GM18868 (cell line): ENCODE measurements at regions not wholly inside any gene's neighbourhood (a gene's known extent, or its start where the extent isn't known, plus 50 kb on each side); places are given as distances from the start of the nearest gene placed in this dataset.

Experiments used
- ATAC-seq: cut with Tn5 transposase; IDR thresholded peaks from one replicate; pipeline ENCODE4 v1.9.1; 2021; ENCODE audit warnings: mild to moderate bottlenecking, moderate library complexity; ENCODE audit not compliant: unreplicated experiment

DNA sequence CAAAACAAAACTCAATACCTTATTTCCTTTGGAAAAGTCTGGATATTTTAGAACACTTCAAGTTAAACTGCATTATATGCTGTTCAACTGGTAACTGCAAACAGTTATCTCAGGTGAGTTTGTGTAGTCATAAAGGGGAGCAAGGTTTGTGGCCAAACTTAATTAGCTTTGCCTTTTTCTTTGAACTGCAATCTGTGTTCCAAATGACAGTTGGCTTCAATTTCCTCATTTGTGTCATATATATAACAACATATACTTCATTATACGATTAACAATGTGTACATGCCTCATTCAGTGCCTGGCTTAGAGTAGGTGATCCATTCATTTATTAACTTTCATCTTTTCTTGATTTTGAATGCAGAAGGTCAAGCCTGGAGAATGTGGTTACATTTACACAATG is 55.8 kb downstream of the KCNE4 start:
- ATAC-seq, result no peak

DNA sequence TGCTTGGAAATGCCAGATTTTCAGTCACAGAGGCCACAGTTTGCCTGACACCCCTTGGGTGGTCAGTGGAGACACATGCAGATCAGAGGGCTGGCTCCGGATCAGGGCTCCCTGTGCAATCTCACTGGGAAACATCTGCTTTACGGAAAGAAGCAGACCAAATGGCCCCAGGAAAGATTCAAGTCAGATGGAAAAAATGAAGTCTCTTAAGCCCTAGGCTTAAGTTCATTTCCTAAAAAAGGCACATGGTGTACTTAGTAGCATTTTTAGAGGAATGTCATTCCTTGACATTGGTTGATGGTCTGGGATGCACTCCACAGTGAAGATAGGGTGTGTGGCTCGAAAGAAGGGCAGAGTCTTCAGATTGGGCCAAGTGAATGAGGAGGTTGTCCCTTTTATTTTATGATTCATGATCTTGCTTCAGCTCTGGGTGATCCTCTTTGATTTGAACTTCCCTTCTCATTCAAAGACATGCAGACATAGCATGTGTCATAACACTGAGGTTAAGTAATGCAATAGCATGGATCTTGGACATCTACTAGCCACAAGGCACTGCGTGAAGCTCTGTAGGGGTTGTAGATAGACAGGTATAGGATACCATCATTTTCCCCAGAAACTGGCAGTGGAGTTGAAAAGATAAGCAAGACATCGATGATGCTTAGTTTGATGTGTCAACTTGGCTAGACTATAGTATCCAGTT is 56.5 kb downstream of the KCNE4 start:
- no peak for ATAC-seq

DNA sequence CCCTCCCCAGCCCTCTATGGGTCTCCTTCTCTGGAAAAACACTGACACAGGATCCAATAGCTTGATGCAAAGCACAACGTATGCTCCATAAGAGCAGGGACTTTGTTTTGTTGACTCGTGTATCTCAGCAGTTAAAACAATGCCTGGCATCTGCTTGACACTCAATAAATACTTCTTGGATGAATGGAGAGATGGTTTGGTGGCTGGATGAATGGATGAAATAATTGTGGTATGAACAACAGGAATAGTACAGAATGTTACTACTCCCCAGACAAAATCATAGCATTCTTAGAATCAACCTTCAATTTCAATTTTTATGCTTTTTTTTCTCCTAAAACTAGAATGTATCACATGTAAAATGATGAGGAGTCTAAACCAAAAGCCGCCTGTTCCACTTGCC is 57.4 kb downstream of the KCNE4 start:
- no peak for ATAC-seq

DNA sequence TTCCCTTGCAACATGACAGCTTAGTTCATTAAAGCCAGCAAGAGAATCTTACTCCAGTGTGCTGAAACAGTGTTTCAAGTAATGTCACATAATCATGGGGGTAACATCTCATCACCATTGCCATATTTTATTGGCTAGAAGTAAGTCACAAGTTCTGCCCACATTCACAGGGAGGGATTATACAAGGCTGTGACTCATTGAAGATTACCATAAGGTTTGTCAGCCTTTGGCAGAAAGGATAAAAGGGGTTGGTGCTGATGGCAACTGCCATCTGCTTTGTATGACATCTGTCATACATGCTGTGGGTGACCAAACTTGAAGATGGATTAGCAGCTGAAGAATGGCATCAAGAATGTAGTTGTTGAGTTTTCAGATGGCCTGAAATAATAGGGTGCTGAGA is 61.2 kb downstream of the KCNE4 start:
- no peak for ATAC-seq

DNA sequence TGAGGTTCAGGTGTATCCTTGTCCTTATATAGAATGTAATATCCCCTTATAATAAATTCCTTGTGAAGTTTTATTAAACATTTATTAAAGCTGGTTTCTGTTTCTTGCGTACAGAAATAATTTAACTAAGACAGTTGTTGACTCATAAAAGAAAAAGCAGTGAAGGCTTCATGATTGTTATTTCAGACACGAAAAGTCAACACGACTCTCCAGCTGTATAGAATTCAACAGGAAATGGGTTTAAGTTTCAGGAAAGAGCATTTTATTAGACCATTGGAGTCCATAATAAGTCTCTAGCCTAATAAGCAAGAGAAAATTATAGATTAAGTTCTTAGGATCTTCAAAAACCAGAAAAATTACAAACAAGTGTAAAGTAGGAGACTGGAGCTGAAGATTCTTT is 62.2 kb downstream of the KCNE4 start:
- no peak for ATAC-seq

DNA sequence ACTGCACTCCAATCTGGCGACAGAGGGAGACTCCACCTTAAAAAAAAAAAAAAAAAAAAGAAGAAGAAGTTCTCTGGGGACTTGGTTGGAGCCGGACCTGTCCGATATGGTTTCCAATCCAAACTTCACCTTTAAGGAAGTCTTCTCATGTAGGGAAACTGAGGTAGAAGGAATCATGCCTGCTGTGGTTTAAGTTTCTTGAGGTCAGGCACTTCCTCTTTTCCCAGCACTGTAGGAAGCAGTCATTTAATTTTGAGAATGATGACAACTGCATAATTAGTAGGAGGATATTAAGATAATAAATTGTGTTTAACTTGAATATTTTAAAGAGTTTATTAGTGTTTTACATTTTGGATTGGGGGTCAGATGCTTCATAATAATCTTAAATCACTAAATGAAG is 62.9 kb downstream of the KCNE4 start:
- no peak for ATAC-seq

DNA sequence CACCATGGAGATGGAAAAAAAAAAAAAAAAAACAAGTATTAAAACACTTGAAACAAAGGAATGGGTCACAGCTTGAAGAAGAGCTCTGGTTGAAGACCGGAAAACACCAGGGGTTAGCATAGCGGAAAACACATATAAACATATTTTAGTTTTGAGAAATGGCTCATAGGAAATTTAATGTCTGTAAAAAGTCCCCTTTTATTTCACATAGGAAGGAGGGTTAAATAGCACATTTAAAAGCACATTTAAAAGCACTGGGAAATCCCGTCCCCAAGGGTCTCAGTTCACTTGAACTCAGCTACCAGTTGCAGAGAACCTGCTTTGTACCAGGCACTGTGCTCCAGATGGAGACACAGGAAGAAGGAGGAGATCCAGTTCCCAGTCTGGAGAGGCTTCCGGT is 65.5 kb downstream of the KCNE4 start:
- no peak for ATAC-seq

DNA sequence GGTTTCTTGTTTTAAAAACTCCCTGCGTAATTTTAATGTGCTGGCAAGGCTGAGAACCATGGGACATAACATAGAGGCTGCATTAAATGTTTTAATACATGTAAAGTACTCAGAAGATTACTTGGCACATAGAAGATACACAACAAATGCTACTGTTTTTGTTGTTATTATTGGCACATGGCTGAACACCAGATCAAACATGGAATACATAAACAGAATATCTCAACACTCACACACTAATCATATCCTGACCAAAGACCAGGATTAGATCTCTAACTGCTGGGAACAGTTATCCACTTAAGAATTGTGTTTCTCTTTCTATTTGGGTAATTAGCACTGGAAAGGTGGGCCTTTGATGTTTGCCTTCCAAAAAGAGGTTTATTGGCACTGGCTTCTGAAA is 69.3 kb downstream of the KCNE4 start:
- no peak for ATAC-seq

DNA sequence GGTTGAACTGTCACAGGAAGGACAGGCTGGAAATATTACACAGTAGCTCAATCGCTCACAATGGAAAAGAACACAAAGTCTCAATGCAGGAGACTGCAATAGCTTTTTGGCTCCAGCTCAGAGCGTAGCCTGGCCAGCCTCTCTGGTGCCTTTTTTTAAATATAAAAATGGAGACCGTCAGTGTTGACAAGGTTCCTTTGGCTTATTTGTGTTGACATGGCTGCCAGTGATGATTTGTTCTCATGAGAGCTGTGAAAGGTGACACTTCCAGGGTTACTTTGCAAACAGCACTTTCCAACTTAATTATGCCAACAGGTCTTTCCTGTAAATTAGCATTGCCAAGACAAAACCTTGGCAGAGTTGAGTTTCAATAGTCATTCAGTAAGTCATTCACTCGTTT is 70.8 kb downstream of the KCNE4 start:
- no peak for ATAC-seq

DNA sequence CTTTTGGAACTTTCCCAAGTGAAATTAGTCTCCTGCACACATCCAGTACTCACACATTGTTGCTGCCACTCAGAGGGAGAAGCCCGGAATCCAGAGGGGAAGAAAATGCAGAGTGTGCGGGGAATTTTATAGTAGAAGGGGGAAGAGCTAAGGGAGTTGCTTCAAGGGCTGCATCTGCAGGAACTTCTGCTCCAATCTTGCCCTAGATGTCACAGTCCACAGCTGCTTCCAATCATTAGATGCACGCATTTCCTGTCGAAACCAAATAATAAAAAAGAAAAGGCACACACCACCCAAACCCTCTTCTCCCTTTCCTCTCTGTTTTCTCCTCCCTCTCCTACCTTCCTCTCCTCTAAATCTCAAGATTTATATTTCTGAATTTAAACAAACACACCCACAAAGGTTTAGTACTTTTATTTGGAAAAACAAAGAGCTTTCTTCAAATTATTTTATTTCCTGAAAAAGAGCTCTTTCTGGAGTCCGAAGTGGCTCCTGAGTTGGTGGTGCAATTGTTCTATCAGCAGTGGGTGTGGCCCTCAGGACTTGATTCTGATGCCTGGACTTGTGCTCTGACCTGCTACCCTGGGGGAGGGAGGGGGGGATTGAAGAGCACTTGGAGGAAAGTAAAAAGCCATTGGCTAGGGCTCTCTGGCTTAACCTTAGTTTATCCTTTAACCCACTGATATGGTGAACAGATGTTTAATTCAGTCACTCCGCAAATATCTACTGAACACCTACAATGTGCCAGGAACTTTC is 72.0 kb downstream of the KCNE4 start:
- no peak for ATAC-seq

DNA sequence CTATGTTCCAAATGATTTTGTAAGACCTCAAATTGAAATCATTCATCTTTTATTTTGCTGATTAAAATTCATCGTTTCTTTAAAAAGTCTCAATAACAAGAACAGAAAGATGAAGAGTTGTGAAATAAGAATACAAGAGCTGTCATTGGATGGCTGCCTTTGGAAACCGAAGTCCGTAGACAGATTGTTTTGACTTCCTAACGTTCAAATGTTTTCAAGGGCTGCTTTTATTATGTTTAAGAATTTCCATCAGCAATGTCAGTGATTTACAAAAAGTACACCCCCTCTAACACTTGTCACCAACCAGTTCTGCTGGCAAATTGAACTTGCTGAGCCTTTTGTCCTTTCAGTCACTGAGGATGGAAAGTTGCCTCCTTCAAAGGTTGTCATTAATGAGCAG is 89.6 kb downstream of the KCNE4 start:
- no peak for ATAC-seq

DNA sequence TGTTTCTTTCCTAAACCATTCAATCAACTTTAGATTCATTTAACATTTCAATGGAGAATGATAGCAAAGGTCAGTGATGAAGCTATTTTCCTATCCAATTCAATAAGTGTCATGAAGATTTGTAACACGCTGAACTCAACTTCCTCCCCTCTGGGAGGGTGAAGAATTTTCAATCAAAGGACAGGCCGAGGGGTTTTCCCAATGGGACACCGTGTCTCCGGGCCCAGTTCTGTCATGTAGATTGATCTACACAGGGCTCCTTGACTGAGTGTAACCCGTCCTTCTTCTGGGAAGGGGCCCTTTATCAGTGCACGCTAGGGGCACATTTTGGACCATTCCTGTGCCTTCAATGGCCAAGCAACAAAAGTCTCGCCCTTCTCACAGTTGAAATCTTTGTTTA is 90.1 kb downstream of the KCNE4 start:
- no peak for ATAC-seq

DNA sequence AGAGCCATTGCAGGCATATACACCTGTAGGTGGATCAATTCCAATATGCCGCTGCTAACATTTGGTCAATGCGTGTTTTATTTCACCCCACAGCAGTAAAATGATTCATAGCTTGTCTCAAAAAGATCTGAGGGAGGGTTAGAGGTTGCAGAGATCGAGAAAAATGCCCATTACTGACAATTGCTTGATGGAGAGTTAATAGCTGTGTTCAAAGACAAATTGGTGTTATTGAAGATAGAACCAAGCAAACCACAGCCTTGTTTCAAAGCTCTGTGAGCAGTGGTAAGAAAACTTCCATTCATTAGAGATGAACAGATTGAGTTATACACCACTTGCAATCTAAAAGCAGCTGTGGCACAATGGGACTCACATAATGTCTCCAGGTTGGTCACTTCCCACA is 95.4 kb downstream of the KCNE4 start:
- no peak for ATAC-seq

DNA sequence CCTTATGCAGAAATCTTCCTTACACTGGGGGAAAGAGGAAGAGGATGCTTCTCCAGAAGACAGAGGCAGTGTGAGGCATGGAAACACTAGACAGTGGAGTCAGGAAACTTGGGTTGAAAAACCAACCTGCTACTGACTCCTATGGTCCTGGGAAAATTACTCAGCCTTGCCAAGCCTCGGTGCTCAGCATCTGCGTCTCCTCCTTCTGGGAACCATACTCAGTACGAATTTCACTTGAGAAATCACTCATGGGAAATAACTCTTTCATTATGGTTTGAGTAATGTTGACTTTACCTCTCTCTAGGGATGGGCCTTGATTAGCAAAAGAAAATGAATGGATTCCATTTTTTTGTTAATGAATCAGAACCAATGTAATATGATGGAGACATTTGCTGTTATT is 96.5 kb downstream of the KCNE4 start:
- ATAC-seq, result no peak

DNA sequence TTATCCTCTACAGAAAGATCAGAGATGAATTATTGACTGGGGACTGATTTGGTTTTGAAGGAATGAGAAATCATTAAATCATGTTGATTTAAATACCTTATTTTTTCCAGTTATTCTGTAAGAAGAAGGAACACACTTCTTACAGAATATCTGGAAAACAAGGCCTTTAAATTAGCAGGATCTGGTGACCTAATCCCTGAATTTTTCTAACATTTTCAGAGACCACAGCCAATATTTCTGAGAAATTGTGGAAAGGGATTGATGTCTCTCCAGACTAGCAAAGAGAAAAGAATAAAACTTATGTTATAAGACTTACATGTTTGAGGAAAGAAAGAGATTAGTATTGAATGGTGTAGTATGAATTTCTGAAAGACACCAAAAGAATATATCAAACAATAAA is 104.0 kb downstream of the KCNE4 start:
- no peak for ATAC-seq

DNA sequence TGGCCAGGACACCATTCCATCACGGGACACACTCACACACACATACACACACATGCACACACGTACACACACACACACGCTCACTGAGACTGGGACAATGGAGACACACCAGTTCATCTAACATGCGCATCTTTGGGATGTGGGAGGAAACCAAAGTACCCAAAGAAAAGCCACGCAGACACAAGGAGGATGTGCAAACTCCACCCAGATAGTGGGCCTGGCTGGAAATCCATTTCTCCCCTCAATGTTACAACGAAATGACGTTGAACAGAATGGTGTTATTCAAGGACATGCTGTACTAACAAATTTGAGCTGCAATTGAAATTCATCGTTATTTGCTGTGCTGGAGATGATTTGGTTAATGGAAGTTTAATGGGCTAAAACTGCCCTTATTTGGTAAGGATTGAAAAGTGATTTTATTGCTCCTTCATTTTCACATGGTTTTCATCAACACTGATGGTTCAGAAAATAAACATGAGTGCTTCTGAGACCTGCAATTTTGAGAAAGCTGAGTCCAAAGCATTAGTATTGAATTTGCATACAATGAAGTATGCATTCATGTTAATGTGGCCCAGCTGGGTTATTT is 110.0 kb downstream of the KCNE4 start:
- ATAC-seq, result no peak

DNA sequence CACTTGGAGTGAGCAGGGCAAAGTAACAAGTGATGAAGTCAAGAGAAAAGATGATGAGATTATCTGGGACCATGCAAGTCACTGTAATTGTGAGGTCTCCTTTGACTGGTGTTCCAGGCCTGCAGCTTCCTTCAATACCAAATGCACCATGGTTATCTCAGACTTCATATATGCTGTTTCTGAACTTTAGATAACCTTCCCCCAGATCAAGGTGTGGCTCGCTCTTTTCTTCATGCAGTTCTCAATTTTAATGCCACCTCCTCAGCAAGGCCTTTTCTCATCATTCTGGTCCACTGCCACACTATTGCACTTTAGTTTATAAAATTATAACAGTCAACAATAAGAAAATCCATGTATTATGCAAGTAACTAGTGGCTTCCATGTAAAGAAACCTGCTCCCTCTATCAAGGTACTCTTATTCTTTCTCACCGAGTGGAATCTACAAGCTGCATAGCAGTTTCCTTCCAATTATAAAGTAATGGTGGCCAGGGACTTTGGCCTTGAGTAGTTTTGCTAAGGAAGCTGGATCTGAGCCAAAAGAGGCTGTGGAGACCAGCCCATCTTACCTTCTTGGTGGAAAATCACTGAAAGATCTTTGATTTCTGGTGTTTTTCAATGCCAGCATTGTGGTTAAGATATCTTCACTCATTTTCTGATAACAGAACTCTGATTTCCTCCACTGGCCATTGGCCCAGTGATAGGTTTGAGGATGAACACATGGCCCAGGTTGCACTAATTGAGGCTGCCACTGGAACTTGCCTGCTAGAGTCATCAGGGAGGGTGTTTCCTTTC is 113.6 kb downstream of the KCNE4 start:
- ATAC-seq, result no peak

DNA sequence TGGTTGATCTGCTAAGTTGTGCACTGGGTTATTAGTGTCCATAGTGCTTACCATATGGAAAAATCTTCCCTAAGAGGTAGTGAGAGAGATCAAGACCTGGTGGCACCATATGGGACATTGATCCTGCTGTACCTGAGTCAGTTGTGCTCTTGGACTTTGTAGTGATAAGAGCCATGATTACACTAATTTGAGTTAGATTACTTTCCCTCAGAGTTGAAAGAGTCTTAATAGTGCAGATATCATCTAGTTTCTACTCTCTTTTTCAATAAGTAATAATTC is 114.2 kb downstream of the KCNE4 start:
- no peak for ATAC-seq

DNA sequence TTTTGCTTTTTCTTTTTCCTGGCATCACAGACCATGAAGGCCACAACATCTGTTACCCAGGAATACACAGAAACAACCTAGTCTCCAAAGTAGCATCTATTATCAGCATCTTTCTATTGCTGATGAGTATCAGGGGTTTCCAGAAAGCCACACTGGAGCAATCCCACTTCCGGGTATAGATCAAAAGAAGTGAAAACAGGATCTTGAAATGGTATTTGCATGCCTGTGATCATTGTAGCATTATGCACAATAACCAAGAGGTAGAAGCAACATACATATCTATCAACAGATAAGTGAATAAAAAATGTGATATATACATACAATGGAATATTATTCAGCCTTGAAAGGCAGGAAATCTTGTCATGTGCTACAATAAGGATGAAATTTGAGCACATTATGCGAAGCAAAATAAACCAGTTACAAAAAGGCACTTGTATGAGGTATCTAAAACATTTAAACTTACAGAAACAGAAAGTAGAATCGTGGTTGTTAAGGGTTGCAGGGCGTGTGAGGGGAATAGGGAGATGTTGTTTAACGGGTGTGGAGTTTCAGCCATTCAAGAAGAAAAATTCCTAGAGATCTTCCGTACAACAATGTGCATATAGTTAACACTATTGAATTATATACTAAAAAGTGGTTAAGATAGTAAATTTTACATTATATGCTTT is 115.1 kb downstream of the KCNE4 start:
- peak; percentile 51 for ATAC-seq

DNA sequence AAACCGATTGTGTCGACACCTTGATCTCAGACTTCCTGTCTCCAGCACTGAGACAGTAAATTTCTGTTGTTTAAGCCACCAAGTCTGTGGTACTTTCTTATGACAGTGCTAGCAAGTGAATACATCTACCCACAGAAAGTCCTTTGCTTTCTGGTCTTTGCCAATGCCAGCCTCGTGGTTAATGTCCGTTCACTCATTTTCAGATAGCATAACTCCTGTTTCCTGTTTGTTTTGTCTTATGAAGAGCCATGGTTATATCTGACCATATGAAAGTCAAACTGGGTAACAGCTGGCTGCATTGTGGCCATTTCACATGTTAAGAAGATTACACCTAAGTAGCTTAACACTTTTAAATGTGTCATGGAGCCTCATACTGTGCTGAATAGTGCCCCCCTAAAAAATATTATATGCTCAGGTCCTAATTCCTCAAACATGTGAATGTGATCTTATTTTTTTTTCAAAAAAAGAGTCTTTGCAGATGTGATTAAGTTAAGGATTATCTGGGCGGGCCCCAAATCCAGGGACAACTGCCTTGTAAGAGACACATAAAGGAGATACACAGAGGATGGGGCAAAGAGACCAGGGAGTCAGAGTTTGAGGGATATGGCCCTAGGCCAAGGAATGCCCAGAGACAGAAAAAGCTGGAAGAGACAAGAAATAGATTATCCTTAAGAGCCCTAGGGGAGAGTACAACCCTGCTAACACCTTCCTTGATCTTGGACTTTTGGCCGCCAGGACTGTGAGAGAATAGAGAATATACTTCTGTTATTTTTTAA is 118.0 kb downstream of the KCNE4 start:
- ATAC-seq, result peak; percentile 67

DNA sequence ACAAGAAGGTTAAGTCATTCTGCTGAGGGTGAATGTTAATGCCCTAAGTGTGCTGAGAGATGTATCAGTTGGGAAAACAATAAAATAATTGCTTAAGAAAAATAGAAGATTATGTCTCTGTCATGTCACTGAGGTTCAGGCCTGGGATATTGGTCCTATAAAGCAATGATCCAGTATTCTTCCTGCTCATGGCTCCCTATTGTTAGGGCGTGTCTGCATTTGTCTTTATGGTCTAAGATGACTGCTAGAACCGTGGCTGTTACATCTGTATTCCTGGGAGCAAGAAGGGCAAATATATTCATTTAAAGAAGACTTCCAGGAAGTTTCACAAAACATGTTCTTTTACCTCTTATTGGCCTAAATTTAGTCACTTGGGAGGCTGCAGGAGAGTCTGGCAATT is 125.0 kb downstream of the KCNE4 start:
- ATAC-seq, result no peak
